ENCODE measurements at regions not wholly inside any gene's neighbourhood (a gene's known extent, or its start where the extent isn't known, plus 50 kb on each side); places are given as distances from the start of the nearest gene placed in this dataset.
"Not testable (repeated sequence)": the region's sequence is repeated elsewhere in the genome, so short reads cannot be mapped to it uniquely, and the experiment has no call there.

- DNase-seq (ENCODE audit: low read depth): no peak
Observed at GRCh38 chr4:1561286-1561990, 122.7 kb downstream of the FAM53A start.

- DNase-seq (ENCODE audit: low read depth): no peak
Observed at GRCh38 chr4:1559896-1560650, 124.0 kb downstream of the FAM53A start.

- DNase-seq (ENCODE audit: low read depth): no peak
Observed at GRCh38 chr4:1558205-1558604, 125.9 kb downstream of the FAM53A start.

GRCh38 chr4:1557221-1557597 is 126.9 kb downstream of the FAM53A start:
- no peak for DNase-seq (ENCODE audit: low read depth)

GRCh38 chr4:1556541-1557220 is 127.4 kb downstream of the FAM53A start:
- DNase-seq (ENCODE audit: low read depth): no peak

- no peak for DNase-seq (ENCODE audit: low read depth)
Observed at GRCh38 chr4:1554876-1555265, 129.2 kb downstream of the FAM53A start.

- no peak for DNase-seq (ENCODE audit: low read depth)
Observed at GRCh38 chr4:1554246-1554875, 129.8 kb downstream of the FAM53A start.

- no peak for DNase-seq (ENCODE audit: low read depth)
Observed at GRCh38 chr4:1553365-1553764, 130.7 kb downstream of the FAM53A start.

- DNase-seq (ENCODE audit: low read depth): no peak
Observed at GRCh38 chr4:1552451-1552850, 131.7 kb downstream of the FAM53A start.

GRCh38 chr4:1551211-1551610 is 132.9 kb downstream of the FAM53A start:
- DNase-seq (ENCODE audit: low read depth): no peak

GRCh38 chr4:1550122-1551070 is 133.7 kb downstream of the FAM53A start:
- DNase-seq (ENCODE audit: low read depth): no peak

- DNase-seq (ENCODE audit: low read depth): no peak
Observed at GRCh38 chr4:1549638-1550035, 134.5 kb downstream of the FAM53A start.

GRCh38 chr4:1548827-1549637 is 135.1 kb downstream of the FAM53A start:
- DNase-seq (ENCODE audit: low read depth): peak; percentile 28

GRCh38 chr4:1547856-1548826 is 136.0 kb downstream of the FAM53A start:
- DNase-seq (ENCODE audit: low read depth): no peak

GRCh38 chr4:1547131-1547855 is 136.8 kb downstream of the FAM53A start:
- no peak for DNase-seq (ENCODE audit: low read depth)

GRCh38 chr4:1544861-1545281 is 138.6 kb upstream of the NKX1-1 start:
- DNase-seq (ENCODE audit: low read depth): peak; percentile 20

- not testable (repeated sequence) for DNase-seq (ENCODE audit: low read depth)
Observed at GRCh38 chr4:1544435-1544834, 138.2 kb upstream of the NKX1-1 start.

GRCh38 chr4:1543976-1544375 is 137.7 kb upstream of the NKX1-1 start:
- no peak for DNase-seq (ENCODE audit: low read depth)

GRCh38 chr4:1543561-1543960 is 137.3 kb upstream of the NKX1-1 start:
- no peak for DNase-seq (ENCODE audit: low read depth)
